OCI-LY1 (cell line): ENCODE measurements at regions not wholly inside any gene's neighbourhood (a gene's known extent, or its start where the extent isn't known, plus 50 kb on each side); places are given as distances from the start of the nearest gene placed in this dataset.

Source experiments
- CTCF ChIP-seq: fragments of 200-600 bp; sonication (generic), shearing (Covaris generic); IDR thresholded peaks from 2 replicates; pipeline ENCODE4 v1.5.1; 2017; ENCODE audit warnings: mild to moderate bottlenecking, antibody characterized with exemption, low read length, moderate library complexity, mixed read lengths
- EZH2 ChIP-seq: fragments of 200-600 bp; sonication (generic), shearing (Covaris generic); IDR thresholded peaks from 2 replicates; pipeline ENCODE4 v1.8.0; 2017; ENCODE audit warnings: borderline replicate concordance, mixed run types, mild to moderate bottlenecking, antibody characterized with exemption, low read length, moderate library complexity, mixed read lengths

GRCh38 chr1:4977701-4978100 lies 323.3 kb downstream of the AJAP1 start:
- TF ChIP-seq CTCF (no peak), EZH2 (no peak)
